ENCODE measurements at regions not wholly inside any gene's neighbourhood (a gene's known extent, or its start where the extent isn't known, plus 50 kb on each side); places are given as distances from the start of the nearest gene placed in this dataset.

DNA sequence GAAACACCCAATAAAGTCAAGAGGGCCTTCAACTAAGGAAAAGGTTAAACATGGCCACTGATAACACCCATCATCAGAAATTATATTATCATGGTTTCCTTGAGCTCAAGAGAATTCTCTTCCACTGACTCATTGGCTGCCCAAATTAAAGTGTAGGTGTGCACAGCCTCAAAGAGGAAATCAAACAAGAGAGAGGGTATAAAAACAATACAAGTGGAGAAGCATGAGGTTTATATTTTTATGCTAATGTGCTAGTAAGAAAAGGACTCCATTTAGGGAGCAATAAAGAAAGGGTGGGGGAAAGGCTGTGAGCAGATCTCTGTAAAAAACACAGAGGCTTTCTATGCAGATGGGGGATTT, 168.8 kb upstream of the VRK2 start:
- TF ChIP-seq TAF1 (IDR thresholded peaks at IDR 0.05; ENCODE audit: borderline replicate concordance, low read depth, low read length) = no peak
- TF ChIP-seq POLR2A (IDR thresholded peaks at IDR 0.05; ENCODE audit: low read depth, low read length) = no peak
- no peak for TF ChIP-seq POLR2AphosphoS5 (IDR thresholded peaks at IDR 0.05; ENCODE audit: low read depth, low read length)

All from GM12892 (cell line).